H1 (cell line): ENCODE measurements at regions not wholly inside any gene's neighbourhood (a gene's known extent, or its start where the extent isn't known, plus 50 kb on each side); places are given as distances from the start of the nearest gene placed in this dataset.

Experiments used
- CTCF ChIA-PET: fragments of 300-600 bp; sonication (Branson Sonifier 250); formaldehyde crosslinking; loops from one replicate; lab custom pipeline; 2021; ENCODE audit not compliant: partially characterized antibody; lab: Charles Lee
- POLR2A ChIA-PET: fragments of 300-600 bp; sonication (Branson Sonifier 250); formaldehyde crosslinking; loops from one replicate; lab custom pipeline; 2021; ENCODE audit warnings: inconsistent platforms; ENCODE audit not compliant: partially characterized antibody; lab: Charles Lee
- DNase-seq, 2 experiments: peaks; one replicate each; pipeline versions ENCODE4 v3.0.0 to v3.0.0-alpha.2; 2010 to 2022; ENCODE audit warnings: low spot score in 2 of 2, low read depth in 1 of 2, mixed read lengths in 1 of 2
- FAIRE-seq: peaks from 2 replicates; lab custom pipeline; 2011; peaks lifted over from hg19 to GRCh38; lab: Jason Lieb, UNC
- H2AFZ ChIP-seq: 2 replicates; pipeline ENCODE4 v1.8.1; 2012; ENCODE audit warnings: low read length, inconsistent platforms
- H2AK5ac ChIP-seq: 2 replicates; pipeline ENCODE4 v1.6.1; 2013; ENCODE audit warnings: low read depth, low read length
- H2BK120ac ChIP-seq: replicated peaks from 2 replicates; pipeline ENCODE3; 2013; ENCODE audit warnings: low read depth, low read length, inconsistent platforms
- H2BK12ac ChIP-seq: 2 replicates; pipeline ENCODE4 v1.6.1; 2013; ENCODE audit warnings: low read depth, low read length
- H2BK15ac ChIP-seq: 2 replicates; pipeline ENCODE4 v1.6.1; 2013; ENCODE audit warnings: low read length
- H2BK20ac ChIP-seq: 2 replicates; pipeline ENCODE4 v1.6.1; 2013; ENCODE audit warnings: low read length
- H2BK5ac ChIP-seq: 2 replicates; pipeline ENCODE4 v1.6.1; 2013; ENCODE audit warnings: low read depth, low read length
- H3K14ac ChIP-seq: 2 replicates; pipeline ENCODE4 v1.6.1; 2013; ENCODE audit warnings: inconsistent platforms; ENCODE audit not compliant: insufficient read length
- H3K18ac ChIP-seq: 2 replicates; pipeline ENCODE4 v1.6.1; 2013; ENCODE audit warnings: low read length; ENCODE audit errors: extremely low read depth
- H3K23ac ChIP-seq: 2 replicates; pipeline ENCODE4 v1.6.1; 2013; ENCODE audit warnings: inconsistent platforms; ENCODE audit not compliant: insufficient read length
- H3K23me2 ChIP-seq: 2 replicates; pipeline ENCODE4 v1.6.1; 2013; ENCODE audit warnings: low read depth, low read length
- H3K27ac ChIP-seq: 2 replicates; pipeline ENCODE4 v1.6.1; 2011; ENCODE audit warnings: low read depth, low read length, inconsistent platforms
- H3K27me3 ChIP-seq, 4 experiments: replicated peaks in 1 of 4; 1 replicate in 1 of 4; 2 replicates in 3 of 4; pipeline versions ENCODE4 v1.6.1 to v1.8.1; 2011 to 2013; ENCODE audit warnings: low read length in 3 of 4, mild to moderate bottlenecking in 3 of 4, inconsistent platforms in 2 of 4, mixed read lengths in 2 of 4, moderate library complexity in 1 of 4; ENCODE audit not compliant: control insufficient read depth in 3 of 4, insufficient read depth in 3 of 4; ENCODE audit errors: extremely low read depth in 1 of 4
- H3K36me3 ChIP-seq, 4 experiments: 2 replicates each; pipeline versions ENCODE4 v1.6.1 to v1.8.1; 2011 to 2013; ENCODE audit warnings: mild to moderate bottlenecking in 4 of 4, low read length in 3 of 4, moderate library complexity in 2 of 4, control low read depth in 1 of 4, inconsistent platforms in 1 of 4; ENCODE audit not compliant: insufficient read depth in 4 of 4, control insufficient read depth in 2 of 4
- H3K4ac ChIP-seq: replicated peaks from 2 replicates; pipeline ENCODE3; 2013; ENCODE audit warnings: low read length, low read depth, mixed read lengths, inconsistent platforms; ENCODE audit not compliant: insufficient read length
- H3K4me1 ChIP-seq, 4 experiments: replicated peaks in 1 of 4; 1 replicate in 1 of 4; 2 replicates in 3 of 4; pipeline versions ENCODE4 v1.6.1 to v1.8.1; 2011 to 2013; ENCODE audit warnings: low read length in 3 of 4, inconsistent platforms in 2 of 4, mixed read lengths in 1 of 4; ENCODE audit not compliant: insufficient read depth in 4 of 4, control insufficient read depth in 3 of 4
- H3K4me2 ChIP-seq, 2 experiments: 2 replicates each; pipeline versions ENCODE4 v1.6.1 to v1.8.1; 2011 to 2013; ENCODE audit warnings: low read depth in 2 of 2, low read length in 2 of 2, control low read depth in 1 of 2, inconsistent platforms in 1 of 2, mild to moderate bottlenecking in 1 of 2; ENCODE audit not compliant: insufficient read depth in 1 of 2
- H3K4me3 ChIP-seq, 4 experiments: fragments of 200-600, 300-600 bp in 1 of 4; sonication (generic), shearing (Covaris generic), sonication (Bioruptor Twin) in 1 of 4; 2 replicates each; pipeline versions ENCODE4 v1.5.1 to v1.8.1; 2011 to 2016; ENCODE audit warnings: low read length in 4 of 4, low read depth in 3 of 4, control low read depth in 2 of 4, inconsistent platforms in 2 of 4, mild to moderate bottlenecking in 2 of 4, mixed read lengths in 1 of 4, moderate library complexity in 1 of 4; ENCODE audit not compliant: insufficient read depth in 2 of 4; ENCODE audit errors: extremely low read depth in 1 of 4
- H3K56ac ChIP-seq: replicated peaks from 2 replicates; pipeline ENCODE3; 2013; ENCODE audit warnings: low read depth, mild to moderate bottlenecking, mixed read lengths, low read length, inconsistent platforms; ENCODE audit not compliant: insufficient read length
- H3K79me1 ChIP-seq: 2 replicates; pipeline ENCODE4 v1.6.1; 2013; ENCODE audit warnings: low read depth, low read length, control low read depth
- H3K79me2 ChIP-seq, 2 experiments: 2 replicates each; pipeline versions ENCODE4 v1.6.1 to v1.8.1; 2012 to 2013; ENCODE audit warnings: low read length in 2 of 2, mild to moderate bottlenecking in 2 of 2, inconsistent platforms in 1 of 2; ENCODE audit not compliant: insufficient read depth in 2 of 2, control insufficient read depth in 1 of 2
- H3K9ac ChIP-seq, 4 experiments: replicated peaks in 1 of 4; 1 replicate in 1 of 4; 2 replicates in 3 of 4; pipeline versions ENCODE4 v1.6.1 to v1.8.1; 2011 to 2013; ENCODE audit warnings: low read depth in 3 of 4, low read length in 3 of 4, control low read depth in 2 of 4, mild to moderate bottlenecking in 2 of 4, moderate library complexity in 2 of 4, inconsistent platforms in 1 of 4; ENCODE audit errors: extremely low read depth in 1 of 4
- H3K9me3 ChIP-seq, 2 experiments: 2 replicates each; pipeline versions ENCODE4 v1.6.1 to v1.8.1; 2012 to 2013; ENCODE audit warnings: mild to moderate bottlenecking in 2 of 2, moderate library complexity in 2 of 2, control low read depth in 1 of 2, inconsistent platforms in 1 of 2, low read depth in 1 of 2, low read length in 1 of 2, mixed read lengths in 1 of 2; ENCODE audit not compliant: insufficient read depth in 2 of 2
- H4K20me1 ChIP-seq, 2 experiments: replicated peaks in 1 of 2; 2 replicates each; pipeline versions ENCODE3 to v1.8.1; 2011 to 2013; ENCODE audit warnings: inconsistent platforms in 2 of 2, low read length in 2 of 2, mild to moderate bottlenecking in 1 of 2; ENCODE audit not compliant: insufficient read depth in 2 of 2, control insufficient read depth in 1 of 2
- H4K5ac ChIP-seq: 2 replicates; pipeline ENCODE4 v1.6.1; 2013; ENCODE audit warnings: low read length, low read depth, mixed read lengths, inconsistent platforms; ENCODE audit not compliant: insufficient read length
- H4K8ac ChIP-seq: 2 replicates; pipeline ENCODE4 v1.8.0; 2013; ENCODE audit warnings: mild to moderate bottlenecking, moderate library complexity, low read length, inconsistent platforms; ENCODE audit not compliant: insufficient read depth; ENCODE audit errors: extremely low read depth
- H4K91ac ChIP-seq: replicated peaks from 2 replicates; pipeline ENCODE3; 2013; ENCODE audit warnings: low read length, mixed read lengths, inconsistent platforms; ENCODE audit not compliant: insufficient read length
- TF ChIP-seq, protein P1 (sequence below): fragments of 300-600 bp; sonication (generic); IDR thresholded peaks from 2 replicates; pipeline ENCODE4 v1.7.1; 2012; ENCODE audit warnings: low read length, moderate library complexity, mild to moderate bottlenecking, inconsistent platforms; ENCODE audit not compliant: insufficient replicate concordance

DNA sequence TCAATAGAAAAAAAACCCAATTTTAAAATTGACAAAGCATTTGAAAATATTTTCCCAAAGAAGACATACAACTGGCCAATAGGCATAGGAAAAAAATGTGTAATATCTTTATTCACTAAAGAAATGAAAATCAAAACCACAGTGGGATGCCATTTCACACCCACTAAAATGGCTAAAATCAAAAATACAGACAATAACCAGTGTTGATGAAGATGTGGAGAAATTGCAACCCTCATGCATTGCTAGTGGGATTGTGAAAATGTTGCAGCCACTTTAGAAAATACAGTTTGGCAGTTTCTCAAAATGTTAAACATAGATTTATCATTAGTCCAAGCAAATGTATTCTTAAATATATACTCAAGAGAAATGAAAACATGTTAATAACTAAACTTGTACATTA lies 315.1 kb upstream of the GPR149 start:
- H3K4me2 ChIP-seq = no peak overlapping the region
- H3K4ac ChIP-seq = no peak overlapping the region
- no peak overlapping the region for H3K56ac ChIP-seq
- POLR2A ChIA-PET = no interaction called here
- no peaks in the 10 kb centered on the region for H3K27me3 ChIP-seq
- no peak overlapping the region for H2BK120ac ChIP-seq
- H3K9ac ChIP-seq = no peak overlapping the region
- H4K8ac ChIP-seq = no peak overlapping the region
- H2BK5ac ChIP-seq = no peak overlapping the region
- DNase-seq (no peak), FAIRE-seq (no peak)
- H3K79me1 ChIP-seq = no peaks in the 10 kb centered on the region
- no peak overlapping the region for H3K27ac ChIP-seq
- H3K9me3 ChIP-seq = no peaks in the 10 kb centered on the region
- no peak overlapping the region for H2BK20ac ChIP-seq
- H3K23me2 ChIP-seq = no peaks in the 10 kb centered on the region
- H3K36me3 ChIP-seq = no peaks in the 10 kb centered on the region
- no peak overlapping the region for H4K5ac ChIP-seq
- H4K20me1 ChIP-seq = no peaks in the 10 kb centered on the region
- H2AK5ac ChIP-seq = no peak overlapping the region
- no peak overlapping the region for H3K23ac ChIP-seq
- H3K14ac ChIP-seq = no peak overlapping the region
- no peak overlapping the region for H3K4me3 ChIP-seq
- H2BK12ac ChIP-seq = no peak overlapping the region
- no peak overlapping the region for H3K18ac ChIP-seq
- no peak overlapping the region for H2BK15ac ChIP-seq
- no peak overlapping the region for H4K91ac ChIP-seq
- no peaks in the 10 kb centered on the region for H3K79me2 ChIP-seq
- CTCF ChIA-PET = no interaction called here
- no peak overlapping the region for H2AFZ ChIP-seq
- H3K4me1 ChIP-seq = no peaks in the 10 kb centered on the region
- TF ChIP-seq, protein P1, sequence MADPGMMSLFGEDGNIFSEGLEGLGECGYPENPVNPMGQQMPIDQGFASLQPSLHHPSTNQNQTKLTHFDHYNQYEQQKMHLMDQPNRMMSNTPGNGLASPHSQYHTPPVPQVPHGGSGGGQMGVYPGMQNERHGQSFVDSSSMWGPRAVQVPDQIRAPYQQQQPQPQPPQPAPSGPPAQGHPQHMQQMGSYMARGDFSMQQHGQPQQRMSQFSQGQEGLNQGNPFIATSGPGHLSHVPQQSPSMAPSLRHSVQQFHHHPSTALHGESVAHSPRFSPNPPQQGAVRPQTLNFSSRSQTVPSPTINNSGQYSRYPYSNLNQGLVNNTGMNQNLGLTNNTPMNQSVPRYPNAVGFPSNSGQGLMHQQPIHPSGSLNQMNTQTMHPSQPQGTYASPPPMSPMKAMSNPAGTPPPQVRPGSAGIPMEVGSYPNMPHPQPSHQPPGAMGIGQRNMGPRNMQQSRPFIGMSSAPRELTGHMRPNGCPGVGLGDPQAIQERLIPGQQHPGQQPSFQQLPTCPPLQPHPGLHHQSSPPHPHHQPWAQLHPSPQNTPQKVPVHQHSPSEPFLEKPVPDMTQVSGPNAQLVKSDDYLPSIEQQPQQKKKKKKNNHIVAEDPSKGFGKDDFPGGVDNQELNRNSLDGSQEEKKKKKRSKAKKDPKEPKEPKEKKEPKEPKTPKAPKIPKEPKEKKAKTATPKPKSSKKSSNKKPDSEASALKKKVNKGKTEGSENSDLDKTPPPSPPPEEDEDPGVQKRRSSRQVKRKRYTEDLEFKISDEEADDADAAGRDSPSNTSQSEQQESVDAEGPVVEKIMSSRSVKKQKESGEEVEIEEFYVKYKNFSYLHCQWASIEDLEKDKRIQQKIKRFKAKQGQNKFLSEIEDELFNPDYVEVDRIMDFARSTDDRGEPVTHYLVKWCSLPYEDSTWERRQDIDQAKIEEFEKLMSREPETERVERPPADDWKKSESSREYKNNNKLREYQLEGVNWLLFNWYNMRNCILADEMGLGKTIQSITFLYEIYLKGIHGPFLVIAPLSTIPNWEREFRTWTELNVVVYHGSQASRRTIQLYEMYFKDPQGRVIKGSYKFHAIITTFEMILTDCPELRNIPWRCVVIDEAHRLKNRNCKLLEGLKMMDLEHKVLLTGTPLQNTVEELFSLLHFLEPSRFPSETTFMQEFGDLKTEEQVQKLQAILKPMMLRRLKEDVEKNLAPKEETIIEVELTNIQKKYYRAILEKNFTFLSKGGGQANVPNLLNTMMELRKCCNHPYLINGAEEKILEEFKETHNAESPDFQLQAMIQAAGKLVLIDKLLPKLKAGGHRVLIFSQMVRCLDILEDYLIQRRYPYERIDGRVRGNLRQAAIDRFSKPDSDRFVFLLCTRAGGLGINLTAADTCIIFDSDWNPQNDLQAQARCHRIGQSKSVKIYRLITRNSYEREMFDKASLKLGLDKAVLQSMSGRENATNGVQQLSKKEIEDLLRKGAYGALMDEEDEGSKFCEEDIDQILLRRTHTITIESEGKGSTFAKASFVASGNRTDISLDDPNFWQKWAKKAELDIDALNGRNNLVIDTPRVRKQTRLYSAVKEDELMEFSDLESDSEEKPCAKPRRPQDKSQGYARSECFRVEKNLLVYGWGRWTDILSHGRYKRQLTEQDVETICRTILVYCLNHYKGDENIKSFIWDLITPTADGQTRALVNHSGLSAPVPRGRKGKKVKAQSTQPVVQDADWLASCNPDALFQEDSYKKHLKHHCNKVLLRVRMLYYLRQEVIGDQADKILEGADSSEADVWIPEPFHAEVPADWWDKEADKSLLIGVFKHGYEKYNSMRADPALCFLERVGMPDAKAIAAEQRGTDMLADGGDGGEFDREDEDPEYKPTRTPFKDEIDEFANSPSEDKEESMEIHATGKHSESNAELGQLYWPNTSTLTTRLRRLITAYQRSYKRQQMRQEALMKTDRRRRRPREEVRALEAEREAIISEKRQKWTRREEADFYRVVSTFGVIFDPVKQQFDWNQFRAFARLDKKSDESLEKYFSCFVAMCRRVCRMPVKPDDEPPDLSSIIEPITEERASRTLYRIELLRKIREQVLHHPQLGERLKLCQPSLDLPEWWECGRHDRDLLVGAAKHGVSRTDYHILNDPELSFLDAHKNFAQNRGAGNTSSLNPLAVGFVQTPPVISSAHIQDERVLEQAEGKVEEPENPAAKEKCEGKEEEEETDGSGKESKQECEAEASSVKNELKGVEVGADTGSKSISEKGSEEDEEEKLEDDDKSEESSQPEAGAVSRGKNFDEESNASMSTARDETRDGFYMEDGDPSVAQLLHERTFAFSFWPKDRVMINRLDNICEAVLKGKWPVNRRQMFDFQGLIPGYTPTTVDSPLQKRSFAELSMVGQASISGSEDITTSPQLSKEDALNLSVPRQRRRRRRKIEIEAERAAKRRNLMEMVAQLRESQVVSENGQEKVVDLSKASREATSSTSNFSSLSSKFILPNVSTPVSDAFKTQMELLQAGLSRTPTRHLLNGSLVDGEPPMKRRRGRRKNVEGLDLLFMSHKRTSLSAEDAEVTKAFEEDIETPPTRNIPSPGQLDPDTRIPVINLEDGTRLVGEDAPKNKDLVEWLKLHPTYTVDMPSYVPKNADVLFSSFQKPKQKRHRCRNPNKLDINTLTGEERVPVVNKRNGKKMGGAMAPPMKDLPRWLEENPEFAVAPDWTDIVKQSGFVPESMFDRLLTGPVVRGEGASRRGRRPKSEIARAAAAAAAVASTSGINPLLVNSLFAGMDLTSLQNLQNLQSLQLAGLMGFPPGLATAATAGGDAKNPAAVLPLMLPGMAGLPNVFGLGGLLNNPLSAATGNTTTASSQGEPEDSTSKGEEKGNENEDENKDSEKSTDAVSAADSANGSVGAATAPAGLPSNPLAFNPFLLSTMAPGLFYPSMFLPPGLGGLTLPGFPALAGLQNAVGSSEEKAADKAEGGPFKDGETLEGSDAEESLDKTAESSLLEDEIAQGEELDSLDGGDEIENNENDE = no peak
